ENCODE measurements at regions not wholly inside any gene's neighbourhood (a gene's known extent, or its start where the extent isn't known, plus 50 kb on each side); places are given as distances from the start of the nearest gene placed in this dataset.

- no peak overlapping the region for H3K4me3 ChIP-seq (ENCODE audit: control insufficient read depth, low read depth, low read length)
- DNase-seq (ENCODE audit: low read depth) = no peak
- TF ChIP-seq, protein P1, sequence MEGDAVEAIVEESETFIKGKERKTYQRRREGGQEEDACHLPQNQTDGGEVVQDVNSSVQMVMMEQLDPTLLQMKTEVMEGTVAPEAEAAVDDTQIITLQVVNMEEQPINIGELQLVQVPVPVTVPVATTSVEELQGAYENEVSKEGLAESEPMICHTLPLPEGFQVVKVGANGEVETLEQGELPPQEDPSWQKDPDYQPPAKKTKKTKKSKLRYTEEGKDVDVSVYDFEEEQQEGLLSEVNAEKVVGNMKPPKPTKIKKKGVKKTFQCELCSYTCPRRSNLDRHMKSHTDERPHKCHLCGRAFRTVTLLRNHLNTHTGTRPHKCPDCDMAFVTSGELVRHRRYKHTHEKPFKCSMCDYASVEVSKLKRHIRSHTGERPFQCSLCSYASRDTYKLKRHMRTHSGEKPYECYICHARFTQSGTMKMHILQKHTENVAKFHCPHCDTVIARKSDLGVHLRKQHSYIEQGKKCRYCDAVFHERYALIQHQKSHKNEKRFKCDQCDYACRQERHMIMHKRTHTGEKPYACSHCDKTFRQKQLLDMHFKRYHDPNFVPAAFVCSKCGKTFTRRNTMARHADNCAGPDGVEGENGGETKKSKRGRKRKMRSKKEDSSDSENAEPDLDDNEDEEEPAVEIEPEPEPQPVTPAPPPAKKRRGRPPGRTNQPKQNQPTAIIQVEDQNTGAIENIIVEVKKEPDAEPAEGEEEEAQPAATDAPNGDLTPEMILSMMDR (conservative IDR thresholded peaks at IDR 0.05; ENCODE audit: control insufficient read depth, insufficient read depth, low read depth, low read length) = no peak
Observed at GRCh38 chr20:10807013-10807412, 133.2 kb upstream of the JAG1 start.

- DNase-seq (ENCODE audit: low read depth) = no peak
- H3K4me3 ChIP-seq (ENCODE audit: control insufficient read depth, low read depth, low read length) = no peak overlapping the region
- TF ChIP-seq, protein P1 (conservative IDR thresholded peaks at IDR 0.05; ENCODE audit: control insufficient read depth, insufficient read depth, low read depth, low read length) = no peak
Observed at GRCh38 chr20:10812759-10813327, 139.0 kb upstream of the JAG1 start.

DNA sequence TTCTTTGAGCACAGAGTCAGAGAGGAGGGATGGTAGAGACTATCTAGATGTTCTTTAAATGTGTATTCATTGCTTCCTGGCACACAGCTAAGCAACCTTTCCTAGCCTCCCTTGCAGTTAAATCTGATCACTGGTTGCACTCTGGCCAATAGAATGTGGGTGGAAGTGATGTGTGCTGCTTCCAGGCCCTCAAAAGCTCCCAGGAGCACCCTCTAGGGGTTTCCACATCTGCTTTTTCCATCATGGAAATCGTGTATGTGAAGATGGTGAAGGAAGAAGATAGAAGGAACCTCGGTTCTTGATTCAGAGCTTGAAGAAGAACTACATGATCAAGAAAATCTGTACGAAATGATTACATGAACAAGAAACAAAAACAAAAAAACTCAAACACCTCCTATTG lies 149.8 kb upstream of the JAG1 start:
- TF ChIP-seq, protein P1 (conservative IDR thresholded peaks at IDR 0.05; ENCODE audit: control insufficient read depth, insufficient read depth, low read depth, low read length) = no peak
- no peak overlapping the region for H3K4me3 ChIP-seq (ENCODE audit: control insufficient read depth, low read depth, low read length)
- DNase-seq (ENCODE audit: low read depth) = no peak

DNA sequence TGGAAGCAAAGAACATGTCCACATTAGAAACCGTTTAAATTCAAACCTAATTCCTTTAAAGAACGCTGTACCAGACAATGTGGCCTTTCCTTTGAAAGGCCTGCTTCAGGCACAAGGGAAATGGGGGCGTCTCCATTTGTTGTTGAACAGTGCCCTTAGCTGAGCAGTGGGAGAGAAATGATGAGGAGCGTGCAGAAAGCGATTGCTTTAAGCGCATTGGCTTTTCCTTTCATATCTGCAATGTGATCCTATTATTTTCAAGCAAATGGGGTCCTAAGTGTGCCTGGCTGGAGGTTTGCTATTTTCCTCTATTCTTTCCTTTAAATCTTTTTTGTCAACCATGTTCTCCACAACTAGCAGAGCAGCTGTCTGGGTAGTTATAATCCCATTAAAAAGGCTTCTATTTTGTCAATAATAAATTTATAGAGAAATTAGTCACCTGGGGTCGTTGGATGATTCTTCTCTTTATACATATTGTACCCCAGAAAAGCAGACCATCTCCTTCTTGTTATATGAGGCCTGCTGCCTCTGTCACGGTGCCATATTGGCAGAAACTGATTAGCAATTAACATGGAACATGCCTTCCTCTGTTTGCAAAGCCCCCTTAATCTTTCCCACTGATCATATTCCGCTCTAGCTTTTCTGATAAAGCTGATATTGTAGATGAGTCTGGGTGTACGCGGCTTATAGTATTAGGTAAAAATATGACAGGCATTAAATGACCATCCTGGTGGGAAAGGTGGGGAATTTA lies 151.1 kb upstream of the JAG1 start:
- no peak for DNase-seq (ENCODE audit: low read depth)
- TF ChIP-seq, protein P1 (conservative IDR thresholded peaks at IDR 0.05; ENCODE audit: control insufficient read depth, insufficient read depth, low read depth, low read length) = no peak
- no peak overlapping the region for H3K4me3 ChIP-seq (ENCODE audit: control insufficient read depth, low read depth, low read length)

DNA sequence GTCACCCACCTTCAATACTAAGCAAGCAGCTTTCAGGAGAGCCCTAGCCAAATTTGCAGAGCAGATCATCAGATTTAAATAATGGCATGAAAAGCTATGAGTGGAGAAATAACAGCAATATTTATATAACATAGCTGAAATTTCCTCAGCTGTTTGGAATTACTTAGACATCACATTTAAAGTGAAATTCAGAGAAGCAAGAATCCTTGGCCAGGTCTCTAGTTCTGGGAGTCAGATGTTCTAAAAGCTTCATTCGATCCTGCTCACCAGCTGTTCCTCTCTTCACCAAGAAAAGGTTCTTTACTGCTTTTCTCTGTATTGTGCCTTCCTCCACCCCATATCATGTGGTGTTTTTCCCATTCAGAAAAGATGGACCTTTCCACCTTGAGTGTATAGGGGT lies 152.3 kb upstream of the JAG1 start:
- no peak for DNase-seq (ENCODE audit: low read depth)
- TF ChIP-seq, protein P1 (conservative IDR thresholded peaks at IDR 0.05; ENCODE audit: control insufficient read depth, insufficient read depth, low read depth, low read length) = no peak
- no peak overlapping the region for H3K4me3 ChIP-seq (ENCODE audit: control insufficient read depth, low read depth, low read length)

DNA sequence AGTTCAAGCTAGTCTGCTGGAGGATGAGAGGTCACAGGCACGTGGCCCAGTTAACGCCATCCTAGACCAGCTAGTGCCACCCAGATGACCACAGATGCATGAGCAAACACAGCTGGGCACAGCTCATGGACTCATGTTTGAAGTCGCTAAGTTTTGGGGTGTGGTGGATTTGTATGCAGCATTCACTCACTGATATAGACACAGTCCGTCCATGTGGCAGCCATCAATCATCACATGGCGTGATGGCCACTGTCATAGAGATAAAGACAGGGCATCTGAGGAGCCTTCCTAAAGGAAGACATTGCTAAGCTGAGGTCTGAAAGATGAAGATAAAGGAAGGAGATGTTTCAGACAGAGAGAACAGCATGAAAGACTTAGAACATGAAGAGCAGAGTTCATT lies 154.4 kb upstream of the JAG1 start:
- no peak for DNase-seq (ENCODE audit: low read depth)
- no peak overlapping the region for H3K4me3 ChIP-seq (ENCODE audit: control insufficient read depth, low read depth, low read length)

More for the DNA sequence above, 154.4 kb upstream of the JAG1 start:
- TF ChIP-seq, protein P1 (conservative IDR thresholded peaks at IDR 0.05; ENCODE audit: control insufficient read depth, insufficient read depth, low read depth, low read length) = no peak

Data from fibroblast of mammary gland (primary cell).